Neural crest cell (in vitro differentiated cells): ENCODE measurements at regions not wholly inside any gene's neighbourhood (a gene's known extent, or its start where the extent isn't known, plus 50 kb on each side); places are given as distances from the start of the nearest gene placed in this dataset.

Experiments
- DNase-seq: peaks from one replicate; pipeline ENCODE4 v3.0.0; 2021; ENCODE audit warnings: low read depth, mixed read lengths, low spot score
- H3K27ac Mint-ChIP-seq: one replicate; pipeline ENCODE4 v1.8.0; 2021; ENCODE audit warnings: mild to moderate bottlenecking, mixed read lengths; ENCODE audit not compliant: unreplicated experiment
- H3K27me3 Mint-ChIP-seq: 2 replicates; pipeline ENCODE4 v1.8.0; 2021; ENCODE audit warnings: low read depth, mild to moderate bottlenecking, mixed read lengths
- H3K36me3 Mint-ChIP-seq: 2 replicates; pipeline ENCODE4 v1.8.0; 2021; ENCODE audit warnings: low read depth, mild to moderate bottlenecking, mixed read lengths
- H3K4me1 Mint-ChIP-seq: 2 replicates; pipeline ENCODE4 v1.8.0; 2021; ENCODE audit warnings: mixed read lengths
- H3K4me3 Mint-ChIP-seq: one replicate; pipeline ENCODE4 v1.8.0; 2021; ENCODE audit warnings: mild to moderate bottlenecking, mixed read lengths
- H3K9me3 Mint-ChIP-seq: 2 replicates; pipeline ENCODE4 v1.8.0; 2021; ENCODE audit warnings: mixed read lengths
- TF ChIP-seq, protein P1 (sequence below): fragments of 200-600 bp; sonication (generic); conservative IDR thresholded peaks from 2 replicates; pipeline ENCODE4 v1.5.0; 2021; ENCODE audit warnings: antibody characterized with exemption, mild to moderate bottlenecking

DNA sequence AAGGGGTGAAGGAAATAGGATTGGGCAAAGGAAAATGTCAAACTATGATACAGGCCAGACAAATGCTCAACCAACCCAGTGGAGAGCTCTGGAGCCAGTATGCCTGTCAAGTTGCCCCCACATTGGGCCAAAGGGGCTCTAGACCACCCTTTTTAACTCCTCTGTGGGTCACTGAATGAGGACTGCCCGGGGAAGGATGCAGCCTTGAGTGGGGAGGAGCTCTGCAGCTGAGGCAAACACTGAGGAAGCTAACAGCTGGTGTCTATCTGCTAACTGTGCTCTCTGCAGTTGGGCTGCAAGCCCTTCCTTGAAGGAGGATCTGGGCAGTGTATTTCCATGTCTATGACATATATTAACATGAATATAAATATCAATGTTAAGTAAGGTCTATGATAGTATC, 98.4 kb upstream of the PRSS16 start:
- peaks cover 2% of the 10 kb centered on the region for H3K27me3 Mint-ChIP-seq
- no peaks in the 10 kb centered on the region for H3K9me3 Mint-ChIP-seq
- peaks cover 10% of the 10 kb centered on the region for H3K4me1 Mint-ChIP-seq
- TF ChIP-seq, protein P1, sequence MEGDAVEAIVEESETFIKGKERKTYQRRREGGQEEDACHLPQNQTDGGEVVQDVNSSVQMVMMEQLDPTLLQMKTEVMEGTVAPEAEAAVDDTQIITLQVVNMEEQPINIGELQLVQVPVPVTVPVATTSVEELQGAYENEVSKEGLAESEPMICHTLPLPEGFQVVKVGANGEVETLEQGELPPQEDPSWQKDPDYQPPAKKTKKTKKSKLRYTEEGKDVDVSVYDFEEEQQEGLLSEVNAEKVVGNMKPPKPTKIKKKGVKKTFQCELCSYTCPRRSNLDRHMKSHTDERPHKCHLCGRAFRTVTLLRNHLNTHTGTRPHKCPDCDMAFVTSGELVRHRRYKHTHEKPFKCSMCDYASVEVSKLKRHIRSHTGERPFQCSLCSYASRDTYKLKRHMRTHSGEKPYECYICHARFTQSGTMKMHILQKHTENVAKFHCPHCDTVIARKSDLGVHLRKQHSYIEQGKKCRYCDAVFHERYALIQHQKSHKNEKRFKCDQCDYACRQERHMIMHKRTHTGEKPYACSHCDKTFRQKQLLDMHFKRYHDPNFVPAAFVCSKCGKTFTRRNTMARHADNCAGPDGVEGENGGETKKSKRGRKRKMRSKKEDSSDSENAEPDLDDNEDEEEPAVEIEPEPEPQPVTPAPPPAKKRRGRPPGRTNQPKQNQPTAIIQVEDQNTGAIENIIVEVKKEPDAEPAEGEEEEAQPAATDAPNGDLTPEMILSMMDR: no peak
- no peak for DNase-seq
- no peak overlapping the region for H3K27ac Mint-ChIP-seq
- no peaks in the 10 kb centered on the region for H3K36me3 Mint-ChIP-seq
- peak overlapping the region; percentile 70 for H3K4me3 Mint-ChIP-seq

DNA sequence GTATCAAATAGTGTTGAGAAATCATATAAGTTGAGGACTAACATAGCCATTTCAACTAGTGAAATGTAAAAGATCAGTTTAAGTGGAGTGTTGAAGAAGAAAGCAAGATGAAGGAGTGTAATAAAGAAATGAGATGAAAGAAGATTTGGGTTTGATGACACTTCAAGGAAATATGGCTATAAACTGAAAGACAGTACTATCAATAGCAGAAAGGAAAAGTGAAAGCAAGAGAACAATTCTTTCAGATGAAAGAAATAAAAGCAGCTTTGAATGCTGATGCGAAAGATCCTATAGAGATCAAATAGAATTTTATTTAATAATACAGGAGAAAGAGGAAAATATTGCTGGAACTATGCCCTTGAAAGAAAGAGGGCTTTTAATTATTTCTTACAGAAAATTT, 92.8 kb upstream of the PRSS16 start:
- Mint-ChIP-seq H3K27me3 (peaks cover 32% of the 10 kb centered on the region), H3K9me3 (peaks cover 5% of the 10 kb centered on the region), H3K4me3 (no peak overlapping the region), H3K36me3 (no peaks in the 10 kb centered on the region), H3K27ac (no peak overlapping the region), H3K4me1 (peaks cover 19% of the 10 kb centered on the region)
- DNase-seq: no peak
- TF ChIP-seq, protein P1: no peak

DNA sequence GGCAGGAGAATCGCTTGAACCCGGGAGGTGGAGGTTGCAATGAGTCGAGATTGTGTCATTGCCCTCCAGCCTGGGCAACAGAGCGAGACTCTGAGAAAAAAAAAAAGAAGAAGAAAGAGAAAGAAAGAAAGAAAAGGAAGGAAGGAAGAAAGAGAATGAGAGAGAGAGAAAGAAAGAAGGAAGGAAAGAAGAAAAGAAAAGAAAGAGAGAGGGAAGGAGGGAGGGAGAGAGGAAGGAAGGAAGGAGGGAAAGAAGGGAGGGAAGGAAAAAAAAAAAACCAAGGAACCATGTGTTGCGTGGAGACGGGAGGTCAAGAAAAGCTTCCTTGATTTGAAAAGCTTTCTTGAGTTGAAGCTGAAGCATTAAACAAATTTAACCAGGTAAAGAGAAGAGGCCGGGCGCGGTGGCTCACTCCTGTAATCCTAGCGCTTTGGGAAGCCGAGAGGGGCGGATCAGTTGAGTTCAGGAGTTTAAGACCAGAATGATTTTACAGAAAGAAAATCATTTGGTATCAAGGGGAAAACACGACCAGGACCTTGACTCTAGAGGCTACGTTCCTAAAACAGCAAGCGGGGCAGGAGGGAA, 90.5 kb upstream of the PRSS16 start:
- TF ChIP-seq, protein P1: no peak
- Mint-ChIP-seq H3K27ac (no peak overlapping the region), H3K4me1 (peaks cover 30% of the 10 kb centered on the region), H3K36me3 (no peaks in the 10 kb centered on the region), H3K9me3 (peaks cover 5% of the 10 kb centered on the region), H3K27me3 (peaks cover 33% of the 10 kb centered on the region), H3K4me3 (peak overlapping the region; percentile 73)
- no peak for DNase-seq

DNA sequence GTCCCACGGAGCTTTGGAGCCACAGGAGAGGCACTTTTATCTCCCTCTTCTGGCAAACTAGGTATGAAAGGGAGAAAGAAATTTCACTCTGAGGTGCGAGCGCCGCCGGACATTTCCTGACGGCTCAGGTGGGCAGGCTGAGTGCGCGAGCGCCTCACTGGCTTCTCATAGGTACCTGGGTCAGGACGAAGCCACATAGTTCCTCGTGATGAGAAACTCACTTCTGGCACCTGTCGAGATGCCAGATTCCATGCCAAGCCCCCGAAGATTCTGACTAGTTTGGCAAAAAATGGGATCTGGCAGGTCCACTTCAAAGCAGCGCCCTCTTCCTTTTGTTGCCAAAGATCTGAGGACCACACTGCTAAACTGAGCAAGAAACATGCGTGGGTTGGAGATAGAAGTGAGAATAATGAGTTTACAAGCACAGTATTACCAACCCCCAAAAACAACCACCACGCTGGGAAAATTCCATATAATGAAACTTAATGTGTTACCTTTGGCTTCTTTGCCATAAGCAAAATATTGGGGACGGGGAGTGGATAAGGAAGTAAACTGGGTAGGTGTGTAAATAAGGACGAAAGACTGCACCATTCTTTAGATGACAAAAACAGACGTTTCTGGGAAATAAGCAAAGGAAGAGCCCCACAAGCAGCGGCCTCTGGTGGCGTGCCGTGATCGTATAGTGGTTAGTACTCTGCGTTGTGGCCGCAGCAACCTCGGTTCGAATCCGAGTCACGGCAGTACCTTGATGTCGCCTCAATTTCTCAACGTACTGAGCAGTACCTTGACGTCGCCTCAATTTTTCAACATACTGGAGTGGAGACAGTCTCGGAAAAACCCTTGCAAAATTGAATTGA, 89.8 kb upstream of the PRSS16 start:
- peaks cover 37% of the 10 kb centered on the region for H3K27me3 Mint-ChIP-seq
- H3K27ac Mint-ChIP-seq: no peak overlapping the region
- peak overlapping the region; percentile 73 for H3K4me3 Mint-ChIP-seq
- TF ChIP-seq, protein P1: peak; percentile 66
- H3K36me3 Mint-ChIP-seq: no peaks in the 10 kb centered on the region
- DNase-seq: no peak
- H3K9me3 Mint-ChIP-seq: peaks cover 5% of the 10 kb centered on the region
- peaks cover 30% of the 10 kb centered on the region for H3K4me1 Mint-ChIP-seq

DNA sequence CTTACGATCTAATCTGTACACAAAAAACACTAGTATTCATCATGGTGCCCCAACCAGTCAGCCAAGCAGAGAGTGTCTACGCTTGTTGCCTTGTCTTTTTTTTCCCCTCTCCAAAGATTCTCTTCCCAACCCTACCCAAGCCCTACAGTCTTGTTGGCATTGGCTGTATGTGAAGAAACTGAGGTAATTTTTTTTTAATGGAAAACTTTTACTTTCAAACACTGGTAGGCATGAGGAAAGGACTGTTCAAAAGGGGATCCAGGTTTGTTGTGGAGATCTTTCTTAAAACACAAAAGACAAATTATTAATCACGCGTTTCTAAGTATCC, 89.2 kb upstream of the PRSS16 start:
- Mint-ChIP-seq H3K9me3 (peaks cover 5% of the 10 kb centered on the region), H3K27ac (no peak overlapping the region), H3K4me3 (peak overlapping the region; percentile 50), H3K4me1 (peaks cover 30% of the 10 kb centered on the region), H3K36me3 (no peaks in the 10 kb centered on the region), H3K27me3 (peaks cover 37% of the 10 kb centered on the region)
- TF ChIP-seq, protein P1: no peak
- no peak for DNase-seq
